Right lobe of liver (tissue), 6 donors: ENCODE measurements at regions not wholly inside any gene's neighbourhood (a gene's known extent, or its start where the extent isn't known, plus 50 kb on each side); places are given as distances from the start of the nearest gene placed in this dataset.

ENCODE experiments used
- ATAC-seq, 4 donors: fragments of 200-7000 bp; cut with Tn5 transposase; one replicate each; pipeline ENCODE4 v1.9.1; 2020; ENCODE audit warnings: mild to moderate bottlenecking in 4 of 4, moderate library complexity in 4 of 4
- DNase-seq, 3 donors: peaks; one replicate each; pipeline ENCODE4 v3.0.0-alpha.2; 2020
- H3K27ac ChIP-seq, 3 donors: fragments of 200-600 bp; one replicate each; pipeline ENCODE4 v1.8.0; 2022
- H3K27me3 ChIP-seq, 2 donors: fragments of 200-600 bp; one replicate each; pipeline ENCODE4 v1.8.0; 2022
- H3K36me3 ChIP-seq, 4 donors: fragments of 200-600 bp; sonication (generic) in 1 of 4; one replicate each; pipeline versions ENCODE4 v1.5.1 to v1.8.0; 2017 to 2022; ENCODE audit warnings: control low read depth in 1 of 4
- H3K4me1 ChIP-seq, 4 donors: fragments of 200-600 bp; sonication (generic) in 1 of 4; one replicate each; pipeline versions ENCODE4 v1.5.1 to v1.8.0; 2017 to 2022; ENCODE audit warnings: control low read depth in 1 of 4
- H3K4me3 ChIP-seq, 3 donors: fragments of 200-600 bp; one replicate each; pipeline ENCODE4 v1.8.0; 2022
- H3K9me3 ChIP-seq, 4 donors: fragments of 200-600 bp; sonication (generic) in 1 of 4; one replicate each; pipeline versions ENCODE4 v1.5.1 to v1.8.0; 2017 to 2022; ENCODE audit warnings: control low read depth in 1 of 4
- POLR2A ChIP-seq: fragments of 450-650 bp; IDR thresholded peaks from one replicate; pipeline ENCODE4 v1.6.1; 2017; ENCODE audit warnings: antibody characterized with exemption, mild to moderate bottlenecking
- WGBS: methylation state at CpG from one replicate; pipeline ENCODE4 v1.1.6; 2018; ENCODE audit warnings: low coverage, low lambda C conversion rate; ENCODE audit not compliant: insufficient coverage; ENCODE audit errors: missing lambda C conversion rate; 5-methylcytosine and 5-hydroxymethylcytosine counted together
- intact Hi-C, 2 donors: fragments of 100-400 bp; cut with DNase I; formaldehyde crosslinking; loops; one replicate each; pipeline versions ENCODE4 v1.11.2 to v1.14.1; 2022
- TF ChIP-seq, protein P1 (sequence below), 4 donors: fragments of 200-600 bp in 3 of 4; fragments of 450-650 bp in 1 of 4; IDR thresholded peaks; one replicate each; pipeline versions ENCODE4 v1.5.1 to v1.8.0; 2016 to 2022; ENCODE audit warnings: antibody characterized with exemption in 4 of 4, mild to moderate bottlenecking in 2 of 4
- donor health status: DM: no; HTN: yes; CAD: no.
- donor health status: DM: no; HTN: no; CAD: no.
- donor health status: DM: no; HTN: no; CAD: no.
- donor health status: DM: no; HTN: yes; CAD: no.
- donor health status: DM: no; HTN: yes; CAD: no.

- Histone ChIP-seq H3K27me3 (no peaks in the 10 kb centered on the region), H3K4me1 (no peaks in the 10 kb centered on the region), H3K4me3 (no peak overlapping the region), H3K9me3 (no peaks in the 10 kb centered on the region), H3K27ac (no peak overlapping the region), H3K36me3 (no peaks in the 10 kb centered on the region)
- DNase-seq (no peak), ATAC-seq (peak; percentile 11 to 70 (median 37))
- TF ChIP-seq, protein P1, sequence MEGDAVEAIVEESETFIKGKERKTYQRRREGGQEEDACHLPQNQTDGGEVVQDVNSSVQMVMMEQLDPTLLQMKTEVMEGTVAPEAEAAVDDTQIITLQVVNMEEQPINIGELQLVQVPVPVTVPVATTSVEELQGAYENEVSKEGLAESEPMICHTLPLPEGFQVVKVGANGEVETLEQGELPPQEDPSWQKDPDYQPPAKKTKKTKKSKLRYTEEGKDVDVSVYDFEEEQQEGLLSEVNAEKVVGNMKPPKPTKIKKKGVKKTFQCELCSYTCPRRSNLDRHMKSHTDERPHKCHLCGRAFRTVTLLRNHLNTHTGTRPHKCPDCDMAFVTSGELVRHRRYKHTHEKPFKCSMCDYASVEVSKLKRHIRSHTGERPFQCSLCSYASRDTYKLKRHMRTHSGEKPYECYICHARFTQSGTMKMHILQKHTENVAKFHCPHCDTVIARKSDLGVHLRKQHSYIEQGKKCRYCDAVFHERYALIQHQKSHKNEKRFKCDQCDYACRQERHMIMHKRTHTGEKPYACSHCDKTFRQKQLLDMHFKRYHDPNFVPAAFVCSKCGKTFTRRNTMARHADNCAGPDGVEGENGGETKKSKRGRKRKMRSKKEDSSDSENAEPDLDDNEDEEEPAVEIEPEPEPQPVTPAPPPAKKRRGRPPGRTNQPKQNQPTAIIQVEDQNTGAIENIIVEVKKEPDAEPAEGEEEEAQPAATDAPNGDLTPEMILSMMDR (IDR thresholded peaks at IDR 0.05): no peak
- TF ChIP-seq POLR2A: no peak
- intact Hi-C loops: no loop called here
Measured at GRCh38 chr12:102781117-102781516, 135.9 kb downstream of the PAH start.

DNA sequence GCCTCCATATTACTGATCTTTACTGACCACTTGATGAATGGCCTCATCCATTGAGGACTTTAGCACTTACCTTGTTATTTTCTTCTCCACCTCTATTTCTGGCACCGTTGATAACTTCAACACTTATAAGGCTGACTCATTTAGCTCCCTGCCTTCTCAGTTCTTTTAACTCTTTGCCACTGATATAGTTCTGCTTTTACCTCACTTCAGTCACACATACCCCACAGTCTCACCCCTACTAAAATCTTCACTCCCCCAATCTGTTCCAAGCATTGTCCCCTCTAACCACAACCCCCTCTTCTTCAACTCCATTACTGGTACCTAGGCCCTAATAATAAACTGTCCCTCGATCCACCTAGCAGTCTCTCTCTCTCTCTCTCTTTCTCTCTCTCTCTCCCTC is 141.0 kb downstream of the PAH start:
- 67% methylated on average over 2 of the region's 2 CpGs for WGBS
- Histone ChIP-seq H3K27me3 (no peaks in the 10 kb centered on the region), H3K27ac (no peak overlapping the region), H3K9me3 (no peaks in the 10 kb centered on the region), H3K36me3 (no peaks in the 10 kb centered on the region), H3K4me1 (no peaks in the 10 kb centered on the region), H3K4me3 (no peak overlapping the region)
- intact Hi-C loops: no loop called here
- ATAC-seq: no peak
- TF ChIP-seq POLR2A: no peak
- TF ChIP-seq, protein P1 (IDR thresholded peaks at IDR 0.05): no peak
- no peak for DNase-seq

- ATAC-seq (peak; percentile 84 to 92 (median 90)), DNase-seq (peak; percentile 31 to 58 (median 53))
- no peaks in the 10 kb centered on the region for H3K4me1 ChIP-seq
- no peaks in the 10 kb centered on the region for H3K9me3 ChIP-seq
- H3K36me3 ChIP-seq: no peaks in the 10 kb centered on the region
- intact Hi-C loops: no loop called here
- 8% methylated on average over 6 of the region's 6 CpGs for WGBS
- TF ChIP-seq POLR2A: no peak
- TF ChIP-seq, protein P1 (IDR thresholded peaks at IDR 0.05): peak; percentile 65 to 74 (median 72)
- H3K4me3 ChIP-seq: no peak overlapping the region
- H3K27me3 ChIP-seq: no peaks in the 10 kb centered on the region
- no peak overlapping the region for H3K27ac ChIP-seq
Measured at GRCh38 chr12:102769323-102769916, 147.6 kb downstream of the PAH start.

DNA sequence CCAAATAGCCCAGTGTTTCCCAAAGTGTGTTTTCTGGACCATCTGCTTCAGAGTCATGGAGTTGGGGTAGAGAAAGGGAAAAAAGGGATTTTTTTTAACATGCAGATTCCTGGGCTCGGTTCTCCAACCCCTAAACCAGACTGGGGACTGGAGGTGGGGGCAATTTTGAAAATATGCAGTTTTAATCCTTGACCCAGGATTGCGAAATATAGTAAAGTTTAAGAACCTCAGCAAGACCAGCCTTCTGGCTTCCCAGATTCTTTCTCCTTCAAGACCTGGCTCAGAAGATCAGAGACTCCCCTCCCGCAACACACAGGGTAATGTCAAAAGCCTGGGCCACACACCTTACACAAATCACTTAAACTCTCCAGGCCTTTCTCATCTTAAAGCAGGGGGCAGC is 150.1 kb downstream of the PAH start:
- no peak for DNase-seq
- intact Hi-C loops: no loop called here
- no peak overlapping the region for H3K4me3 ChIP-seq
- no peak for ATAC-seq
- no peak overlapping the region for H3K27ac ChIP-seq
- no peaks in the 10 kb centered on the region for H3K27me3 ChIP-seq
- H3K4me1 ChIP-seq: no peaks in the 10 kb centered on the region
- TF ChIP-seq, protein P1 (IDR thresholded peaks at IDR 0.05): no peak
- no peak for TF ChIP-seq POLR2A
- no peaks in the 10 kb centered on the region for H3K9me3 ChIP-seq
- 93% methylated on average over 2 of the region's 3 CpGs for WGBS
- H3K36me3 ChIP-seq: no peaks in the 10 kb centered on the region

GRCh38 chr12:102765736-102766135 is 151.3 kb downstream of the PAH start:
- intact Hi-C loops: no loop called here
- H3K36me3 ChIP-seq: no peaks in the 10 kb centered on the region
- 75% methylated on average over 7 of the region's 7 CpGs for WGBS
- H3K4me1 ChIP-seq: no peaks in the 10 kb centered on the region
- no peaks in the 10 kb centered on the region for H3K9me3 ChIP-seq
- no peaks in the 10 kb centered on the region for H3K27me3 ChIP-seq
- no peak overlapping the region for H3K27ac ChIP-seq
- no peak overlapping the region for H3K4me3 ChIP-seq
- ATAC-seq: no peak
- no peak for DNase-seq
- TF ChIP-seq, protein P1 (IDR thresholded peaks at IDR 0.05): no peak
- no peak for TF ChIP-seq POLR2A
